MCF 10A (cell line): ENCODE measurements at regions not wholly inside any gene's neighbourhood (a gene's known extent, or its start where the extent isn't known, plus 50 kb on each side); places are given as distances from the start of the nearest gene placed in this dataset.

Experiments
- BruUV-seq: library from RNA; stranded (reverse); fragments of 400-500 nt; replicated peaks from 2 replicates; lab custom pipeline; 2021; lab: Mats Ljungman, UMichigan
- CTCF ChIA-PET: fragments of 300-600 bp; sonication (Branson Sonifier 250); formaldehyde crosslinking; extraction: SDS; loops from one replicate; lab custom pipeline; 2021; ENCODE audit warnings: antibody characterized with exemption, inconsistent platforms; lab: Yijun Ruan, JAX
- POLR2A ChIA-PET: fragments of 300-600, 350-650 bp; sonication (Branson Sonifier 250); formaldehyde crosslinking; extraction: SDS; loops from one replicate; lab custom pipeline; 2020; ENCODE audit warnings: antibody characterized with exemption, inconsistent platforms; lab: Yijun Ruan, JAX
- DNase-seq: peaks from one replicate; pipeline ENCODE4 v3.0.0-alpha.2; 2018; ENCODE audit not compliant: unreplicated experiment
- H3K27ac Mint-ChIP-seq: one replicate; pipeline ENCODE4 v1.8.0; 2022; ENCODE audit warnings: mild to moderate bottlenecking, low read depth, mixed read lengths; ENCODE audit not compliant: unreplicated experiment
- H3K27me3 Mint-ChIP-seq: one replicate; pipeline ENCODE4 v1.8.0; 2022; ENCODE audit warnings: mixed read lengths; ENCODE audit not compliant: insufficient read depth, unreplicated experiment
- H3K36me3 Mint-ChIP-seq: one replicate; pipeline ENCODE4 v1.8.0; 2022; ENCODE audit warnings: mild to moderate bottlenecking, moderate library complexity, mixed read lengths; ENCODE audit not compliant: insufficient read depth, unreplicated experiment
- H3K4me1 Mint-ChIP-seq: one replicate; pipeline ENCODE4 v1.8.0; 2022; ENCODE audit warnings: mixed read lengths; ENCODE audit not compliant: insufficient read depth, unreplicated experiment
- H3K4me3 Mint-ChIP-seq: one replicate; pipeline ENCODE4 v1.8.0; 2022; ENCODE audit warnings: mild to moderate bottlenecking, moderate library complexity, mixed read lengths; ENCODE audit not compliant: unreplicated experiment
- H3K9me3 Mint-ChIP-seq: one replicate; pipeline ENCODE4 v1.8.0; 2022; ENCODE audit warnings: mixed read lengths; ENCODE audit not compliant: unreplicated experiment
- intact Hi-C: fragments of 100-400 bp; cut with micrococcal nuclease; formaldehyde crosslinking; loops from 2 replicates; pipeline ENCODE4 v1.14.1; 2022
- TF ChIP-seq, protein P1 (sequence below): fragments of 200-600 bp; IDR thresholded peaks from one replicate; pipeline ENCODE4 v1.8.0; 2022; ENCODE audit warnings: antibody characterized with exemption, mild to moderate bottlenecking; ENCODE audit not compliant: unreplicated experiment

DNA sequence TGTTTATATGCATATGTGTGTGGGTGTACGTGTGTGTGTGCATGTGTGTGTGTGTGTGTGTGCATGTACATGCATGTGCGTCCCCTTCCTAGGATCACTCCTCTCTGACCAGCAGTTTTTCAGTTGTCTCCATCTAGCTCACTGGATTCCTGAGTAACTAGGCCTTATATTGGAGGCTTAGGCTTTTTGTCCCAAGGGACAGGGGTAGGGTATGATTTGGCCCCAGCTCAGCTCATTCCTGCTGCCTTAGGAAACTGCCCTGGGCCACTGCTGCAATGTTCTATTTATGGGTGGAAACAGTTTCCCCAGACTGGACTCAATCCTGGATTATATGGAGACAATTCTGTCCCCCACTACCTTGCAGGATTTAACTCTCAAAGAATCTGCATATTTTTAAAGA is 68.8 kb upstream of the SDK1 start:
- intact Hi-C loops: no loop called here
- BruUV-seq: no TSS peak
- TF ChIP-seq, protein P1, sequence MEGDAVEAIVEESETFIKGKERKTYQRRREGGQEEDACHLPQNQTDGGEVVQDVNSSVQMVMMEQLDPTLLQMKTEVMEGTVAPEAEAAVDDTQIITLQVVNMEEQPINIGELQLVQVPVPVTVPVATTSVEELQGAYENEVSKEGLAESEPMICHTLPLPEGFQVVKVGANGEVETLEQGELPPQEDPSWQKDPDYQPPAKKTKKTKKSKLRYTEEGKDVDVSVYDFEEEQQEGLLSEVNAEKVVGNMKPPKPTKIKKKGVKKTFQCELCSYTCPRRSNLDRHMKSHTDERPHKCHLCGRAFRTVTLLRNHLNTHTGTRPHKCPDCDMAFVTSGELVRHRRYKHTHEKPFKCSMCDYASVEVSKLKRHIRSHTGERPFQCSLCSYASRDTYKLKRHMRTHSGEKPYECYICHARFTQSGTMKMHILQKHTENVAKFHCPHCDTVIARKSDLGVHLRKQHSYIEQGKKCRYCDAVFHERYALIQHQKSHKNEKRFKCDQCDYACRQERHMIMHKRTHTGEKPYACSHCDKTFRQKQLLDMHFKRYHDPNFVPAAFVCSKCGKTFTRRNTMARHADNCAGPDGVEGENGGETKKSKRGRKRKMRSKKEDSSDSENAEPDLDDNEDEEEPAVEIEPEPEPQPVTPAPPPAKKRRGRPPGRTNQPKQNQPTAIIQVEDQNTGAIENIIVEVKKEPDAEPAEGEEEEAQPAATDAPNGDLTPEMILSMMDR: no peak
- Mint-ChIP-seq H3K36me3 (no peaks in the 10 kb centered on the region), H3K4me3 (no peak overlapping the region), H3K9me3 (peaks cover 12% of the 10 kb centered on the region), H3K27me3 (no peaks in the 10 kb centered on the region), H3K4me1 (no peaks in the 10 kb centered on the region), H3K27ac (no peak overlapping the region)
- DNase-seq: no peak
- ChIA-PET CTCF (interaction anchor here (0.7 to 1.2 kb wide), 3 partner anchors 21 to 85 kb away, joined by 3 to 4 read pairs (median 3); no protein-coding TSS in a partner anchor), POLR2A (interaction anchor here (0.7 to 1.3 kb wide), 2 partner anchors 13 to 675 kb away, joined by 3 read pairs; no protein-coding TSS in a partner anchor)

DNA sequence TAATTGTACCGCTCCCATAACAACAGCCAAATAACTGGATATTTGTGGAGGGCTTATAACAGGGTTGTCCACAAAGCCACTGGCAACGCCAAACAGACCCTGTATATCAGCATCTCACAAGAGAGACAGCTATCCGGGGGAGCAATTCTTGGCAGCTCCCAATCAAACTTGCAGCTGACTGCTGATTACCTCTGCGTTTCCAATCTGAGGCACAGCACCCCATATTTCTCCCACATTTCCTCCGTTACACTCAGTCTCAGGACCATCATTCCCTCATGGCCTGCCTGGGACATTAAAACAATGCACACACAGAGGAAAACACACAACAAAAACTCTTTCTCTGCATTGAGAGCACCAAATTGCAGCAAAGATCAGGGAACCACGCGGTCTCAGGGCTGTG is 67.8 kb upstream of the SDK1 start:
- Mint-ChIP-seq H3K27ac (no peak overlapping the region), H3K27me3 (no peaks in the 10 kb centered on the region), H3K9me3 (peaks cover 12% of the 10 kb centered on the region), H3K4me3 (no peak overlapping the region), H3K4me1 (no peaks in the 10 kb centered on the region), H3K36me3 (no peaks in the 10 kb centered on the region)
- ChIA-PET CTCF (no interaction called here), POLR2A (no interaction called here)
- TF ChIP-seq, protein P1: no peak
- intact Hi-C loops: no loop called here
- no TSS peak for BruUV-seq
- DNase-seq: no peak

DNA sequence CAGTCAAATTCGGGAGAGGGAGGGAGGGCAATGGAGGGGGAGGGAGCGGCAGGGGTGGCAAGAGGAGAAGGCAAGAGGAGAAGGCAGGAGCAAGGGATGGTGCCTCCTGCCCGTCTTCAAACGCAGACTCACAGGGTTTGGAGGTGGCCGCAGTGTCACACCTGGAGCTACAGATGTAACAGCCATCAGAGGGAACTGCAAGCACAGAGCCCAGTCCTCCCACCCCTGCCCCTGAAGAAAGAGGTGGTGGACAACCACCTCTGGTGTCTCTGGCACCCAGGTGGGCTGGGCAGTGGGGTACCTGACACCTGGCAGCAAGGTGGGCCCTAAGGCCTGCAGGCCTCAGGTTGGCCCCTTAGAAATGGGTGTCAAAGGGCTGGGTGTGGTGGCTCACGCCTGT is 67.0 kb upstream of the SDK1 start:
- no peaks in the 10 kb centered on the region for H3K27me3 Mint-ChIP-seq
- no peak for DNase-seq
- intact Hi-C loops: no loop called here
- no peak overlapping the region for H3K27ac Mint-ChIP-seq
- ChIA-PET CTCF (no interaction called here), POLR2A (no interaction called here)
- H3K4me1 Mint-ChIP-seq: no peaks in the 10 kb centered on the region
- peaks cover 12% of the 10 kb centered on the region for H3K9me3 Mint-ChIP-seq
- no peak overlapping the region for H3K4me3 Mint-ChIP-seq
- TF ChIP-seq, protein P1: no peak
- H3K36me3 Mint-ChIP-seq: no peaks in the 10 kb centered on the region
- no TSS peak for BruUV-seq

DNA sequence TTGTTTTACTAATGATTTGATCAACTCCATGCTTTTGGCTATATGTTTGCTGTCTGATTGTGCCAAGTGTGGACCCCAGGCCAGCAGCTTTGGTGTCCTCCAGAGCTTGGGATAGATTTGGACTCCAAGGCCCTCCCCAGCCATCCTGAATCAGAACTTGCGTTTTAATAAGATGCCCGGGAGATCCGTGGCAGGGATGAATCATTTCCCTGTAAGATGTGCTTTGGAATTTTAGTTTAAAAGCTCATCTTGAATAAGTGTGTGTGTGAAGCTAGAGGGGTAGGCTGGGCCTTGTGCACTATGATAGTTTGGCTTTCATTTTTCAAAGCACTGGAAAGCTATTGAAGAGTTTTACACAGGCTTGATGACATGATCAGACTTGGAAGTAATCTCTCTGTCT is 66.2 kb upstream of the SDK1 start:
- H3K27ac Mint-ChIP-seq: no peak overlapping the region
- H3K9me3 Mint-ChIP-seq: peaks cover 12% of the 10 kb centered on the region
- DNase-seq: no peak
- no TSS peak for BruUV-seq
- H3K4me1 Mint-ChIP-seq: no peaks in the 10 kb centered on the region
- ChIA-PET CTCF (interaction anchor here (0.5 to 0.6 kb wide), 2 partner anchors 34 to 1800 kb away, joined by 3 read pairs; no protein-coding TSS in a partner anchor), POLR2A (no interaction called here)
- no peaks in the 10 kb centered on the region for H3K36me3 Mint-ChIP-seq
- no peak overlapping the region for H3K4me3 Mint-ChIP-seq
- H3K27me3 Mint-ChIP-seq: no peaks in the 10 kb centered on the region
- intact Hi-C loops: no loop called here
- TF ChIP-seq, protein P1: no peak
